AG10803 (cell line): ENCODE measurements at regions not wholly inside any gene's neighbourhood (a gene's known extent, or its start where the extent isn't known, plus 50 kb on each side); places are given as distances from the start of the nearest gene placed in this dataset.

Source experiments
- DNase-seq: peaks from one replicate; pipeline ENCODE4 v3.0.0; 2010; ENCODE audit warnings: low read depth
- H3K4me3 ChIP-seq: 2 replicates; pipeline ENCODE4 v1.5.1; 2011; ENCODE audit warnings: mild to moderate bottlenecking, low read length, control low read depth
- CTCF ChIP-seq: conservative IDR thresholded peaks from 2 replicates; pipeline ENCODE4 v1.5.1; 2011; ENCODE audit warnings: mild to moderate bottlenecking, low read length, control low read depth, inconsistent platforms

- no peak for TF ChIP-seq CTCF
- no peak for DNase-seq
These were observed 236.7 kb downstream of the RBFOX3 start for GRCh38 chr17:79374087-79374689.

DNA sequence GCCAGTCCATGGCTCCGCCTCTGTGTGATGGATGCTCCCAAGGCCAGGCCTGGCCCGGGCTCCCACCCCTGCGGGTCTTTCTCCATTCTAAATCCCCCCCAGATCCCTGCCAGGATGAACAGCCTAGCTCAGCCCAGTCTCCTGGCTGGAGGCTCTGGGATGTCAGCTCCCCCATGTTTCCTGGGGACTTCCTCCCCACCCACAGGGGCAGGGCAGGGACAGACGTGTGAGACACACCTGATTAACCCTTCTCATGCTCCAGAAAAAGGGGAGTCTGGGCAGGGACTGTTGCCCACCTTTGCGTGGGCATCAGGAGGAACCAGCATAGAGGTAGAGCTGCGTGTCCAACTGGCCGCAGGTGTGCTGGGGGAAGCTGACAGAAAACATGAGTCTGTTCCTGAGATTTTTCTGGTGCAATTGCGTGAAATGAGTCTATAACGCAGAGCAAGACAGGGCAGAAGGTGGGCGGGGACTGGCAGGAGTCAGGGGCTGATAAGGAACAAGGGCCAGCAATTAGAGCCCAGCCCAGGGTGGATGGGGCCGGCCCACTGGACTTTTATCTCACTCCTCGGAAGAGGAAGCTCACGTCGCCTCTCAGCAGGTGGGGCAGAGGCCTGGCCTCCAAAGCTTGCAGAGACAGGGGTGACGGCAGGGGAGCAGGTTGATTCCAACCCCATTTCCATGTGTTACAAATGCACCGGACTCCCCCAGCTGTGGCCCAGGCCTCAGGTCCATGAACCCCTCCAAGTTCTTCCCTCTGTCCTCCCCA, 238.2 kb downstream of the RBFOX3 start:
- TF ChIP-seq CTCF: no peak
- no peak overlapping the region for H3K4me3 ChIP-seq
- DNase-seq: no peak

More at GRCh38 chr17:79374087-79374689, 236.7 kb downstream of the RBFOX3 start:
- no peak overlapping the region for H3K4me3 ChIP-seq

- no peak for DNase-seq
- TF ChIP-seq CTCF: no peak
- H3K4me3 ChIP-seq: no peak overlapping the region
These were observed 238.9 kb downstream of the RBFOX3 start for GRCh38 chr17:79371984-79372383.

GRCh38 chr17:79370594-79370993, 240.3 kb downstream of the RBFOX3 start:
- H3K4me3 ChIP-seq: no peak overlapping the region
- no peak for DNase-seq
- TF ChIP-seq CTCF: no peak

DNA sequence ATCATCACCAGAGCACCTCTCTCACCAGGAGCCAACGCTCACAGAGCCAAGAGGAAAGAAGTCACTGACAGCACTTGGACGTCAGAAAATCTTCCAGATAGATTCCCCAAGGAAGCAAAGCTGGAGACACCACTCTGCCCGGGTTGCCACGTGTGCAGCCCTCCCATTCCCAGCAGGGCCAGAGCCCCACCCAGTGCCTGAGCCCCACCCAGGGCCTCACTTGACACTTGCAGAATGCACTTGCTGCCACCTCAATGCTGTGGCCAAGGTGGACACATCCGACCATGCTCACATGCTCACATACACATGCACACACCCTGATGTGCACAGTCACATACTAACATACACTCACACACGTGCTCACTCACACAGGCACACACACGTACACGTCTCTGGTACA, 240.7 kb downstream of the RBFOX3 start:
- DNase-seq: no peak
- TF ChIP-seq CTCF: no peak
- no peak overlapping the region for H3K4me3 ChIP-seq

DNA sequence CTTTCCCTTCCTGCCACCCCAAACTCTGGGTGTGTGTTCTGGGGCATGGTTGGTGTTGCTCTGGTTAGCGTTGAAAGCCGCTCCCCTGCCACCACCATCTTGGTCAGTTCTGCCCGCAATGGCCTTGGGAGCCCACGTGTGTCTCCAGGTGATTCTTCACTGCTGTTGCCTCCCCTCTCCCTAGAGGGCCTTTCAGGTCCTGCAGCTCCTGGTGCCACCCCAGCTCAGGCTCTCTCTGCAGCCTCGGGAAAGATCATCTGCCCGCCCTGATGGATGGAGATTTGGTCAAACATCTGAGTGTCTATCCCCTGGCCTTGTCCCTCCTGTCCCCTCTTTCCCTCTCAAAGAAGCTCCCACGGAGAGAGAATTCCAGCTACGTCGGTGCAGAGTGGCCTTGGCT, 241.3 kb downstream of the RBFOX3 start:
- no peak for DNase-seq
- no peak for TF ChIP-seq CTCF
- H3K4me3 ChIP-seq: no peak overlapping the region

- H3K4me3 ChIP-seq: no peak overlapping the region
- DNase-seq: no peak
- no peak for TF ChIP-seq CTCF
These were observed 241.8 kb downstream of the RBFOX3 start for GRCh38 chr17:79369001-79369400.
